Stimulated activated effector memory CD8-positive, alpha-beta T cell treated with anti-CD3 and anti-CD28 coated beads, Interleukin-12 subunit alpha, Interleukin-12 subunit beta, amount 100 ng/mL, for 72 hours (primary cell): ENCODE measurements at regions not wholly inside any gene's neighbourhood (a gene's known extent, or its start where the extent isn't known, plus 50 kb on each side); places are given as distances from the start of the nearest gene placed in this dataset.

Source experiments
- ATAC-seq: fragments of 150-1000 bp; cut with Tn5 transposase; 2 replicates; pipeline ENCODE4 v1.10.0; 2021
- DNase-seq, 2 donors: peaks; one replicate each; pipeline ENCODE4 v3.0.0; 2021 to 2022; ENCODE audit warnings: low spot score in 2 of 2
- H3K27ac Mint-ChIP-seq: one replicate; pipeline ENCODE4 v1.8.0; 2022; ENCODE audit warnings: mild to moderate bottlenecking, mixed read lengths
- H3K36me3 Mint-ChIP-seq: one replicate; pipeline ENCODE4 v1.8.0; 2022; ENCODE audit warnings: mild to moderate bottlenecking, mixed read lengths
- H3K4me1 Mint-ChIP-seq: one replicate; pipeline ENCODE4 v1.8.0; 2022; ENCODE audit warnings: mixed read lengths
- H3K4me3 Mint-ChIP-seq: one replicate; pipeline ENCODE4 v1.8.0; 2022; ENCODE audit warnings: mild to moderate bottlenecking, mixed read lengths
- H3K9me3 Mint-ChIP-seq: one replicate; pipeline ENCODE4 v1.8.0; 2022; ENCODE audit warnings: mixed read lengths

GRCh38 chr16:75780669-75781068 is 54.4 kb upstream of the CPHXL start:
- Mint-ChIP-seq H3K9me3 (no peaks in the 10 kb centered on the region), H3K4me3 (no peak overlapping the region), H3K36me3 (no peaks in the 10 kb centered on the region), H3K4me1 (no peaks in the 10 kb centered on the region), H3K27ac (no peak overlapping the region)
- ATAC-seq: no peak
- no peak for DNase-seq

GRCh38 chr16:75781683-75782343 is 55.5 kb upstream of the CPHXL start:
- H3K36me3 Mint-ChIP-seq: no peaks in the 10 kb centered on the region
- DNase-seq (no peak), ATAC-seq (no peak)
- no peaks in the 10 kb centered on the region for H3K9me3 Mint-ChIP-seq
- no peaks in the 10 kb centered on the region for H3K4me1 Mint-ChIP-seq
- H3K27ac Mint-ChIP-seq: no peak overlapping the region
- no peak overlapping the region for H3K4me3 Mint-ChIP-seq

- Mint-ChIP-seq H3K36me3 (no peaks in the 10 kb centered on the region), H3K4me3 (no peak overlapping the region), H3K4me1 (no peaks in the 10 kb centered on the region), H3K27ac (no peak overlapping the region), H3K9me3 (no peaks in the 10 kb centered on the region)
- DNase-seq: no peak
- ATAC-seq: no peak
These were observed 61.1 kb upstream of the CPHXL start for GRCh38 chr16:75787440-75787839.

GRCh38 chr16:75789237-75789636 is 62.9 kb upstream of the CPHXL start:
- no peak overlapping the region for H3K27ac Mint-ChIP-seq
- H3K9me3 Mint-ChIP-seq: no peaks in the 10 kb centered on the region
- DNase-seq (no peak), ATAC-seq (no peak)
- no peaks in the 10 kb centered on the region for H3K36me3 Mint-ChIP-seq
- no peaks in the 10 kb centered on the region for H3K4me1 Mint-ChIP-seq
- no peak overlapping the region for H3K4me3 Mint-ChIP-seq

GRCh38 chr16:75792771-75793492 is 66.6 kb upstream of the CPHXL start:
- no peak for ATAC-seq
- Mint-ChIP-seq H3K4me1 (no peaks in the 10 kb centered on the region), H3K9me3 (no peaks in the 10 kb centered on the region), H3K4me3 (no peak overlapping the region), H3K36me3 (no peaks in the 10 kb centered on the region), H3K27ac (no peak overlapping the region)
- no peak for DNase-seq

GRCh38 chr16:75793641-75794040 is 67.4 kb upstream of the CPHXL start:
- DNase-seq: no peak
- H3K27ac Mint-ChIP-seq: no peak overlapping the region
- no peak overlapping the region for H3K4me3 Mint-ChIP-seq
- no peaks in the 10 kb centered on the region for H3K4me1 Mint-ChIP-seq
- no peaks in the 10 kb centered on the region for H3K9me3 Mint-ChIP-seq
- no peak for ATAC-seq
- H3K36me3 Mint-ChIP-seq: no peaks in the 10 kb centered on the region

- Mint-ChIP-seq H3K36me3 (no peaks in the 10 kb centered on the region), H3K4me1 (no peaks in the 10 kb centered on the region), H3K4me3 (no peak overlapping the region), H3K27ac (no peak overlapping the region), H3K9me3 (no peaks in the 10 kb centered on the region)
- DNase-seq (no peak), ATAC-seq (no peak)
These were observed 68.1 kb upstream of the CPHXL start for GRCh38 chr16:75794426-75794825.

- no peak overlapping the region for H3K27ac Mint-ChIP-seq
- H3K9me3 Mint-ChIP-seq: no peaks in the 10 kb centered on the region
- ATAC-seq (no peak), DNase-seq (no peak)
- no peaks in the 10 kb centered on the region for H3K4me1 Mint-ChIP-seq
- H3K36me3 Mint-ChIP-seq: no peaks in the 10 kb centered on the region
- H3K4me3 Mint-ChIP-seq: no peak overlapping the region
These were observed 72.4 kb upstream of the CPHXL start for GRCh38 chr16:75798714-75799113.

- H3K4me1 Mint-ChIP-seq: no peaks in the 10 kb centered on the region
- H3K9me3 Mint-ChIP-seq: no peaks in the 10 kb centered on the region
- DNase-seq (no peak), ATAC-seq (no peak)
- H3K36me3 Mint-ChIP-seq: no peaks in the 10 kb centered on the region
- no peak overlapping the region for H3K4me3 Mint-ChIP-seq
- no peak overlapping the region for H3K27ac Mint-ChIP-seq
These were observed 75.0 kb upstream of the CPHXL start for GRCh38 chr16:75801307-75801706.

GRCh38 chr16:75803753-75804152 is 77.5 kb upstream of the CPHXL start:
- DNase-seq (no peak), ATAC-seq (no peak)
- H3K4me3 Mint-ChIP-seq: no peak overlapping the region
- H3K4me1 Mint-ChIP-seq: no peaks in the 10 kb centered on the region
- no peaks in the 10 kb centered on the region for H3K36me3 Mint-ChIP-seq
- H3K27ac Mint-ChIP-seq: no peak overlapping the region
- H3K9me3 Mint-ChIP-seq: no peaks in the 10 kb centered on the region

GRCh38 chr16:75804368-75804767 is 78.1 kb upstream of the CPHXL start:
- H3K4me1 Mint-ChIP-seq: no peaks in the 10 kb centered on the region
- ATAC-seq (no peak), DNase-seq (no peak)
- H3K36me3 Mint-ChIP-seq: no peaks in the 10 kb centered on the region
- no peak overlapping the region for H3K4me3 Mint-ChIP-seq
- no peak overlapping the region for H3K27ac Mint-ChIP-seq
- no peaks in the 10 kb centered on the region for H3K9me3 Mint-ChIP-seq

GRCh38 chr16:75805946-75806345 is 79.7 kb upstream of the CPHXL start:
- ATAC-seq (no peak), DNase-seq (no peak)
- Mint-ChIP-seq H3K4me3 (no peak overlapping the region), H3K9me3 (no peaks in the 10 kb centered on the region), H3K4me1 (no peaks in the 10 kb centered on the region), H3K36me3 (no peaks in the 10 kb centered on the region), H3K27ac (no peak overlapping the region)

GRCh38 chr16:75806487-75806886 is 80.2 kb upstream of the CPHXL start:
- Mint-ChIP-seq H3K27ac (no peak overlapping the region), H3K36me3 (no peaks in the 10 kb centered on the region), H3K9me3 (no peaks in the 10 kb centered on the region), H3K4me1 (no peaks in the 10 kb centered on the region), H3K4me3 (no peak overlapping the region)
- ATAC-seq: no peak
- no peak for DNase-seq

- H3K4me3 Mint-ChIP-seq: no peak overlapping the region
- ATAC-seq (peak; percentile 34), DNase-seq (no peak)
- H3K36me3 Mint-ChIP-seq: no peaks in the 10 kb centered on the region
- no peak overlapping the region for H3K27ac Mint-ChIP-seq
- no peaks in the 10 kb centered on the region for H3K9me3 Mint-ChIP-seq
- no peaks in the 10 kb centered on the region for H3K4me1 Mint-ChIP-seq
These were observed 84.1 kb upstream of the CPHXL start for GRCh38 chr16:75810342-75810741.

- no peaks in the 10 kb centered on the region for H3K4me1 Mint-ChIP-seq
These were observed 84.8 kb upstream of the CPHXL start for GRCh38 chr16:75811020-75811634.

GRCh38 chr16:75818491-75818890 is 92.2 kb upstream of the CPHXL start:
- no peaks in the 10 kb centered on the region for H3K9me3 Mint-ChIP-seq
- H3K27ac Mint-ChIP-seq: no peak overlapping the region
- H3K36me3 Mint-ChIP-seq: no peaks in the 10 kb centered on the region
- DNase-seq: no peak
- no peak overlapping the region for H3K4me3 Mint-ChIP-seq
- ATAC-seq: no peak
- no peaks in the 10 kb centered on the region for H3K4me1 Mint-ChIP-seq

More at GRCh38 chr16:75811020-75811634, 84.8 kb upstream of the CPHXL start:
- DNase-seq: no peak
- no peak for ATAC-seq
- no peaks in the 10 kb centered on the region for H3K9me3 Mint-ChIP-seq
- H3K4me3 Mint-ChIP-seq: no peak overlapping the region
- H3K27ac Mint-ChIP-seq: no peak overlapping the region
- no peaks in the 10 kb centered on the region for H3K36me3 Mint-ChIP-seq
